ENCODE measurements at regions not wholly inside any gene's neighbourhood (a gene's known extent, or its start where the extent isn't known, plus 50 kb on each side); places are given as distances from the start of the nearest gene placed in this dataset.

DNA sequence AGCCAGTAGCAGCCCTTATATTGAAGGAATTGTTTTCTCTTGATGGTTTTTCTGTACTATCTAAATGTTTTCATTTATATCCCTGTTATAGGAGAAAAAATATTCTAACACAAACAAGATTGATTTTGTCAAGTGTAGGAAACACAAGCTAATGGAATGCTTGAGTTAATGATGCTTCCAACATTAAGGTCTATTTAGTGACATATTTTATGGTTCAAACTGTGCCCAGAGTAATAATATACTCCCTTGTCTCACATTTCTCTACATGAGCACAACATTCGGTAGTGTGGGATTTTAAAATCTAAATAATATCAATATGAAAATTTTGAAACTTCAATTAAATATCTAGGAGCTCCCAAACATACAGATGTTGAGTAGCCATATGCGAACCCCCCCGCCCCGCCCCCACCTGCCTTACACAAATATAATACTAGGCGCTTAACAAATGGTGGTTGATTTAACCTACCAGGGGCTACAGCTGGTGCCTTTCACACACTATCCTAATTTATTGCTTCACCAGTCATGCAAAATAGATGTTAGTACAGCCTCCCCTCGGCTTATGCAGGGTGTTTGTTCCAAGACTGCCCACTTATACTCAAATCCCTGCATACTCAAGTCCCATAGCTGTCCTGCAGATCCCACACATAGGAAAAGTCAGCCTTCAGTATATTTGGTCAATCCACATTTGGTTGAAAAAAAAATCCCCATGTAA is 124.1 kb upstream of the ACO1 start:
- no peak overlapping the region for H2BK12ac ChIP-seq (ENCODE audit: low read length)
- peaks cover 0 to 2% of the 10 kb centered on the region in 2 experiments for H3K4me1 ChIP-seq (ENCODE audit: control insufficient read depth in 1 of 2, insufficient read depth in 2 of 2, low read length in 2 of 2)
- H2BK120ac ChIP-seq (ENCODE audit: insufficient read depth, low read length, poor library complexity) = no peak overlapping the region
- no peak overlapping the region for H4K12ac ChIP-seq (ENCODE audit: low read depth, low read length)
- no peaks in the 10 kb centered on the region for H3K79me2 ChIP-seq (ENCODE audit: control insufficient read depth, insufficient read depth, low read length, poor library complexity)
- H2AK5ac ChIP-seq (ENCODE audit: low read length) = no peak overlapping the region
- H3K27ac ChIP-seq (ENCODE audit: low read depth, low read length) = no peak overlapping the region
- no peak overlapping the region for H3K4me3 ChIP-seq (ENCODE audit: low read depth, low read length)
- no peak overlapping the region for H3K4me2 ChIP-seq (ENCODE audit: low read length)
- H4K8ac ChIP-seq (ENCODE audit: low read depth, low read length) = no peak overlapping the region
- no peaks in the 10 kb centered on the region for H3K9me3 ChIP-seq (ENCODE audit: insufficient read depth, low read depth, low read length)
- no peak overlapping the region for H3K14ac ChIP-seq (ENCODE audit: low read length)
- no peak overlapping the region for H3K9ac ChIP-seq (ENCODE audit: low read length)
- no peak overlapping the region for H2AFZ ChIP-seq (ENCODE audit: insufficient read depth, low read length, poor library complexity)
- no peaks in the 10 kb centered on the region for H3K79me1 ChIP-seq (ENCODE audit: low read length)
- DNase-seq = no peak
- H3K18ac ChIP-seq (ENCODE audit: low read length) = no peak overlapping the region
- no peak overlapping the region for H2BK5ac ChIP-seq (ENCODE audit: low read depth, low read length, poor library complexity)
- no peaks in the 10 kb centered on the region for H3K27me3 ChIP-seq (ENCODE audit: insufficient read depth, low read length)
- H3K4ac ChIP-seq (ENCODE audit: low read depth, low read length) = no peak overlapping the region
- no peaks in the 10 kb centered on the region for H3K36me3 ChIP-seq (ENCODE audit: control insufficient read depth in 1 of 2, insufficient read depth in 2 of 2, low read length in 2 of 2)
- no CpG with 5 or more reads among the region's 6 CpGs for WGBS (ENCODE audit: extremely low coverage, insufficient coverage, insufficient read length)
- H3K23ac ChIP-seq (ENCODE audit: low read length) = no peak overlapping the region
- no peak overlapping the region for H4K91ac ChIP-seq (ENCODE audit: low read depth, low read length)

- Histone ChIP-seq H3K36me3 (ENCODE audit: control insufficient read depth in 1 of 2, insufficient read depth in 2 of 2, low read length in 2 of 2) (no peaks in the 10 kb centered on the region), H2BK12ac (ENCODE audit: low read length) (no peak overlapping the region), H3K4me3 (ENCODE audit: low read depth, low read length) (no peak overlapping the region), H3K79me2 (ENCODE audit: control insufficient read depth, insufficient read depth, low read length, poor library complexity) (no peaks in the 10 kb centered on the region), H3K23ac (ENCODE audit: low read length) (no peak overlapping the region), H2BK5ac (ENCODE audit: low read depth, low read length, poor library complexity) (no peak overlapping the region), H2AFZ (ENCODE audit: insufficient read depth, low read length, poor library complexity) (no peak overlapping the region), H3K4me1 (ENCODE audit: control insufficient read depth in 1 of 2, insufficient read depth in 2 of 2, low read length in 2 of 2) (no peaks in the 10 kb centered on the region), H3K9me3 (ENCODE audit: insufficient read depth, low read depth, low read length) (no peaks in the 10 kb centered on the region), H3K79me1 (ENCODE audit: low read length) (no peaks in the 10 kb centered on the region), H3K4ac (ENCODE audit: low read depth, low read length) (no peak overlapping the region), H3K27me3 (ENCODE audit: insufficient read depth, low read length) (no peaks in the 10 kb centered on the region), H4K12ac (ENCODE audit: low read depth, low read length) (no peak overlapping the region), H4K91ac (ENCODE audit: low read depth, low read length) (no peak overlapping the region), H3K14ac (ENCODE audit: low read length) (no peak overlapping the region), H2BK120ac (ENCODE audit: insufficient read depth, low read length, poor library complexity) (no peak overlapping the region), H3K4me2 (ENCODE audit: low read length) (no peak overlapping the region), H3K9ac (ENCODE audit: low read length) (no peak overlapping the region), H3K27ac (ENCODE audit: low read depth, low read length) (no peak overlapping the region), H2AK5ac (ENCODE audit: low read length) (no peak overlapping the region), H3K18ac (ENCODE audit: low read length) (no peak overlapping the region), H4K8ac (ENCODE audit: low read depth, low read length) (no peak overlapping the region)
- DNase-seq = no peak
- WGBS (ENCODE audit: extremely low coverage, insufficient coverage, insufficient read length) = no CpG with 5 or more reads among the region's 6 CpGs
Measured at GRCh38 chr9:32264170-32264864, 120.1 kb upstream of the ACO1 start.

DNA sequence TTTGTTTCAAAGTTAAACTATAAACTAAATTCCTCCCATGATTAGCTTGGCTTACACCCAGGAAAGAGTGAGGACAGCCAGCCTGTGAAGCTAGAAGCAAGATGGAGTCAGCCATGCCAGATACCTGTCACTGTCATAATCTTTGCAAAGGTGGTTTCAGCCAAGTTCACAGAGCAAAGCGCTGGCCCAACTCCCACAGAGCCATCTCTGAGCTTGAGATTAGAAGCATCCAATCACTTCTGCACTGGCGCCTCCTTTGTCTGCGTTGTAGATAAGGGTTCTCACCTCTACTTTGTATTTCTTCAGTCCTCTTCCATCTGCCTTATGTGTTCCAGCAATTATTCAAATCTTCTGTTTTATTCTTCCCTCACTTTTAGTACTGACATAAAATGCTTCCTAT is 119.4 kb upstream of the ACO1 start:
- no peak overlapping the region for H4K91ac ChIP-seq (ENCODE audit: low read depth, low read length)
- no peak overlapping the region for H2AFZ ChIP-seq (ENCODE audit: insufficient read depth, low read length, poor library complexity)
- no peak overlapping the region for H3K18ac ChIP-seq (ENCODE audit: low read length)
- no peaks in the 10 kb centered on the region for H3K27me3 ChIP-seq (ENCODE audit: insufficient read depth, low read length)
- H3K4me1 ChIP-seq (ENCODE audit: control insufficient read depth in 1 of 2, insufficient read depth in 2 of 2, low read length in 2 of 2) = no peaks in the 10 kb centered on the region
- no peak overlapping the region for H2BK5ac ChIP-seq (ENCODE audit: low read depth, low read length, poor library complexity)
- H3K27ac ChIP-seq (ENCODE audit: low read depth, low read length) = no peak overlapping the region
- H3K4ac ChIP-seq (ENCODE audit: low read depth, low read length) = no peak overlapping the region
- no peak overlapping the region for H3K23ac ChIP-seq (ENCODE audit: low read length)
- no peaks in the 10 kb centered on the region for H3K9me3 ChIP-seq (ENCODE audit: insufficient read depth, low read depth, low read length)
- no peak overlapping the region for H3K4me3 ChIP-seq (ENCODE audit: low read depth, low read length)
- no peaks in the 10 kb centered on the region for H3K79me2 ChIP-seq (ENCODE audit: control insufficient read depth, insufficient read depth, low read length, poor library complexity)
- WGBS (ENCODE audit: extremely low coverage, insufficient coverage, insufficient read length) = no CpG with 5 or more reads among the region's 3 CpGs
- no peak overlapping the region for H3K14ac ChIP-seq (ENCODE audit: low read length)
- no peaks in the 10 kb centered on the region for H3K79me1 ChIP-seq (ENCODE audit: low read length)
- no peak overlapping the region for H2BK12ac ChIP-seq (ENCODE audit: low read length)
- no peak overlapping the region for H4K12ac ChIP-seq (ENCODE audit: low read depth, low read length)
- H3K9ac ChIP-seq (ENCODE audit: low read length) = no peak overlapping the region
- H3K36me3 ChIP-seq (ENCODE audit: control insufficient read depth in 1 of 2, insufficient read depth in 2 of 2, low read length in 2 of 2) = no peaks in the 10 kb centered on the region
- H2BK120ac ChIP-seq (ENCODE audit: insufficient read depth, low read length, poor library complexity) = no peak overlapping the region
- DNase-seq = no peak
- H4K8ac ChIP-seq (ENCODE audit: low read depth, low read length) = no peak overlapping the region
- no peak overlapping the region for H2AK5ac ChIP-seq (ENCODE audit: low read length)
- no peak overlapping the region for H3K4me2 ChIP-seq (ENCODE audit: low read length)

DNA sequence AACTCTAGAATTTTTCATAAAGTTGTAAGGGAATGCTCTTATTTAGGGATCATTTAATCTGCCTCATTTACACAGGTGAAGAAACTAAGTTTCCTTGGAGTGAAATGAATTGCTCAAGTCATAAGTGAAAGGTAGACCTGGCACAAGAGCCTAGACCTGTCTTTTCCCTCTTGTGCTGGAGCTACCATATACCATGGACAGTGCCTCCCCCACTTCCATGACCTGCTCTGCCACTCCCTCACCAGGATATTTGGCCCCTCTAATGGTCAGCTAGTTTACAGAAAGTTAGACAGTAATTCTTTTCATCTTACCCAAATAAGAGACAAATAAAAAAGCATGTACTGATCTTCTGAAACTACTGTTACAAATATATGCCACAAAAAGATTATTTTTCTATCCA is 105.5 kb upstream of the ACO1 start:
- Histone ChIP-seq H3K9me3 (ENCODE audit: insufficient read depth, low read depth, low read length) (no peaks in the 10 kb centered on the region), H2AFZ (ENCODE audit: insufficient read depth, low read length, poor library complexity) (no peak overlapping the region), H2BK12ac (ENCODE audit: low read length) (no peak overlapping the region), H3K27ac (ENCODE audit: low read depth, low read length) (no peak overlapping the region), H2BK120ac (ENCODE audit: insufficient read depth, low read length, poor library complexity) (no peak overlapping the region), H3K27me3 (ENCODE audit: insufficient read depth, low read length) (no peaks in the 10 kb centered on the region), H4K12ac (ENCODE audit: low read depth, low read length) (no peak overlapping the region), H3K4me1 (ENCODE audit: control insufficient read depth in 1 of 2, insufficient read depth in 2 of 2, low read length in 2 of 2) (no peaks in the 10 kb centered on the region), H3K79me2 (ENCODE audit: control insufficient read depth, insufficient read depth, low read length, poor library complexity) (no peaks in the 10 kb centered on the region), H3K4me3 (ENCODE audit: low read depth, low read length) (no peak overlapping the region), H3K4ac (ENCODE audit: low read depth, low read length) (no peak overlapping the region), H3K23ac (ENCODE audit: low read length) (no peak overlapping the region), H4K91ac (ENCODE audit: low read depth, low read length) (no peak overlapping the region), H3K4me2 (ENCODE audit: low read length) (no peak overlapping the region), H3K14ac (ENCODE audit: low read length) (no peak overlapping the region), H2AK5ac (ENCODE audit: low read length) (no peak overlapping the region), H3K18ac (ENCODE audit: low read length) (no peak overlapping the region), H3K36me3 (ENCODE audit: control insufficient read depth in 1 of 2, insufficient read depth in 2 of 2, low read length in 2 of 2) (no peaks in the 10 kb centered on the region), H2BK5ac (ENCODE audit: low read depth, low read length, poor library complexity) (no peak overlapping the region), H3K79me1 (ENCODE audit: low read length) (no peaks in the 10 kb centered on the region), H4K8ac (ENCODE audit: low read depth, low read length) (no peak overlapping the region), H3K9ac (ENCODE audit: low read length) (no peak overlapping the region)
- DNase-seq = no peak
